Liver (tissue), 7 donors: ENCODE measurements at regions not wholly inside any gene's neighbourhood (a gene's known extent, or its start where the extent isn't known, plus 50 kb on each side); places are given as distances from the start of the nearest gene placed in this dataset.

Experiments used
- DNase-seq: peaks from one replicate; pipeline ENCODE4 v3.0.0-alpha.2; 2017; ENCODE audit warnings: low spot score
- H3K27ac ChIP-seq, 2 donors: one replicate each; pipeline ENCODE4 v1.7.0; 2013; ENCODE audit warnings: inconsistent platforms in 2 of 2, low read length in 2 of 2, control low read depth in 1 of 2, low read depth in 1 of 2, mild to moderate bottlenecking in 1 of 2
- H3K27me3 ChIP-seq, 4 donors: one replicate each; pipeline versions ENCODE4 v1.6.1 to v1.7.0; 2013; ENCODE audit warnings: low read length in 3 of 4, inconsistent platforms in 1 of 4, mild to moderate bottlenecking in 1 of 4, moderate library complexity in 1 of 4; ENCODE audit not compliant: control insufficient read depth in 4 of 4, insufficient read depth in 4 of 4
- H3K36me3 ChIP-seq, 4 donors: one replicate each; pipeline versions ENCODE4 v1.6.1 to v1.7.0; 2013; ENCODE audit warnings: low read length in 3 of 4, mild to moderate bottlenecking in 3 of 4, low read depth in 1 of 4, moderate library complexity in 1 of 4; ENCODE audit not compliant: control insufficient read depth in 4 of 4, insufficient read depth in 3 of 4
- H3K4me1 ChIP-seq, 4 donors: one replicate each; pipeline versions ENCODE4 v1.6.1 to v1.7.0; 2013; ENCODE audit warnings: low read length in 3 of 4, mild to moderate bottlenecking in 3 of 4, moderate library complexity in 1 of 4; ENCODE audit not compliant: control insufficient read depth in 4 of 4, insufficient read depth in 4 of 4
- H3K4me3 ChIP-seq, 3 donors: one replicate each; pipeline versions ENCODE4 v1.6.1 to v1.7.0; 2013; ENCODE audit warnings: low read length in 3 of 3, control low read depth in 1 of 3, low read depth in 1 of 3, mild to moderate bottlenecking in 1 of 3
- H3K9ac ChIP-seq, 2 donors: one replicate each; pipeline ENCODE4 v1.7.0; 2013; ENCODE audit warnings: low read length in 2 of 2, mild to moderate bottlenecking in 2 of 2, moderate library complexity in 2 of 2, control low read depth in 1 of 2, low read depth in 1 of 2
- H3K9me3 ChIP-seq, 4 donors: one replicate each; pipeline versions ENCODE4 v1.6.1 to v1.7.0; 2013; ENCODE audit warnings: low read length in 3 of 4; ENCODE audit not compliant: control insufficient read depth in 4 of 4
- EGR1 ChIP-seq, 2 donors: IDR thresholded peaks; 2 replicates each; pipeline ENCODE4 v1.6.1; 2016 to 2018; ENCODE audit warnings: antibody characterized with exemption in 2 of 2, low read depth in 2 of 2
- FOXA1 ChIP-seq: IDR thresholded peaks from 2 replicates; pipeline ENCODE4 v1.6.1; 2016; ENCODE audit warnings: antibody characterized with exemption
- FOXA2 ChIP-seq: IDR thresholded peaks from 2 replicates; pipeline ENCODE4 v1.6.1; 2016; ENCODE audit warnings: antibody characterized with exemption
- JUND ChIP-seq, 2 donors: IDR thresholded peaks; 2 replicates each; pipeline ENCODE4 v1.6.1; 2016; ENCODE audit warnings: antibody characterized with exemption in 2 of 2
- MAX ChIP-seq: IDR thresholded peaks from 2 replicates; pipeline ENCODE4 v1.6.1; 2016; ENCODE audit warnings: antibody characterized with exemption
- NR2F2 ChIP-seq: IDR thresholded peaks from 2 replicates; pipeline ENCODE4 v1.6.1; 2016; ENCODE audit warnings: antibody characterized with exemption
- RAD21 ChIP-seq, 2 donors: IDR thresholded peaks; 2 replicates each; pipeline ENCODE4 v1.6.1; 2016; ENCODE audit warnings: antibody characterized with exemption in 2 of 2, mild to moderate bottlenecking in 2 of 2
- REST ChIP-seq: IDR thresholded peaks from 2 replicates; pipeline ENCODE4 v1.6.1; 2016; ENCODE audit warnings: antibody characterized with exemption, mild to moderate bottlenecking
- RXRA ChIP-seq, 2 donors: IDR thresholded peaks; 2 replicates each; pipeline ENCODE4 v1.6.1; 2017 to 2018; ENCODE audit warnings: antibody characterized with exemption in 2 of 2, mild to moderate bottlenecking in 1 of 2
- SP1 ChIP-seq: IDR thresholded peaks from 2 replicates; pipeline ENCODE4 v1.6.1; 2018; ENCODE audit warnings: antibody characterized with exemption, mild to moderate bottlenecking
- TAF1 ChIP-seq: conservative IDR thresholded peaks from 2 replicates; pipeline ENCODE4 v1.6.1; 2016; ENCODE audit warnings: antibody characterized with exemption, mild to moderate bottlenecking
- WGBS: extraction: QIAGEN DNeasy Blood & Tissue Kit; methylation state at CpG from one replicate; pipeline ENCODE4 v1.1.7; 2013; 5-methylcytosine and 5-hydroxymethylcytosine counted together
- TF ChIP-seq, protein P1 (sequence below): IDR thresholded peaks from 2 replicates; pipeline ENCODE4 v1.6.1; 2016; ENCODE audit warnings: antibody characterized with exemption
- donor health status: healthy.
- donor health status: healthy.
- donor health status: healthy.
- donor health status: healthy.

DNA sequence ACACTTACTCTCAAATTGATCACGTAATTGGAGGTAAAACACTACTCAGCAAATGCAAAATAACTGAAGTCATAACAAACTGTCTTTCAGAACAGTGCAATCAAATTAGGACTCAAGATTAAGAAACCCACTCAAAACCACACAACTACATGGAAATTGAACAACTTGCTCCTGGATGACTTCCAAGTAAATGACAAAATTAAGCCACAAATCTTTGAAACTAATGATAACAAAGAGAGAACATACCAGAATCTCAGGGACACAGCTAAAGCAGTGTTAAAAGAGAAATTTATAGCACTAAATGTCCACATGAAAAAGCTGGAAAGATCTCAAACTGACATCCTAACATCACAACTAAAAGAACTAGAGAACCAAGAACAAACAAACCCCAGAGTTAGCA is 540.5 kb upstream of the CDH18 start (continued):
- TF ChIP-seq REST = no peak

DNA sequence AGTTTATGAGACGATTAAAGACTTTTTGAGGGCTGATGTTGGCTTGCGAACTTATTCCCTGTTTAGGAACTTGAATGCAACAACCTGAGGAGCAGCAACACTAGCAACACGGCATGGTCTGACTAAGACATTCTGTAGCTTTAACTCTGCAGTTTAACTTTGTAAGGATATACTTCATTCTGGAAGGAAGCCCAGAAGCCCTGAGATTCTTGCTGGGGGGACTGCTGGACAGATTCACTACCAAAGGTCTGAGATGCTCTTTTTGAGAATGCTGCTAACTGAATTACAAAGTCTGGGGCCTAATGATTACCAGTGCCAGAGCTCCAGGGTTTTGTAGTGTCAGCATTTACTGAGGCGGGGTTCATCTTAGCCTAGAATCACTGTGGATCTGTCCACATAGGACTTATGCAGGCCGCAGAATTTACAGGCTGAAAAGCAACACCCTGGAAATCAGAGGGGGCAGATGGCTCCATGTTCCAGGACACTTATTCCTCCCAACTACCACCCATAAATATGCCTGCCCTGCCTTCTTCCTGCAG is 537.1 kb upstream of the CDH18 start:
- TF ChIP-seq EGR1 (IDR thresholded peaks at IDR 0.05; ENCODE audit: low read depth in 2 of 2) = no peak
- no peak for TF ChIP-seq RXRA (IDR thresholded peaks at IDR 0.05)
- no peak for TF ChIP-seq REST
- no peak for DNase-seq
- WGBS = 79% methylated on average over 5 of the region's 5 CpGs
- no peak overlapping the region for H3K9ac ChIP-seq
- H3K9me3 ChIP-seq = no peaks in the 10 kb centered on the region
- H3K4me3 ChIP-seq = no peak overlapping the region
- no peaks in the 10 kb centered on the region for H3K27me3 ChIP-seq
- H3K4me1 ChIP-seq = no peaks in the 10 kb centered on the region
- H3K27ac ChIP-seq = no peak overlapping the region
- no peaks in the 10 kb centered on the region for H3K36me3 ChIP-seq

GRCh38 chr5:20522905-20523482 is 535.0 kb upstream of the CDH18 start:
- Histone ChIP-seq H3K4me3 (no peak overlapping the region), H3K27me3 (no peaks in the 10 kb centered on the region), H3K36me3 (no peaks in the 10 kb centered on the region), H3K27ac (no peak overlapping the region), H3K9ac (no peak overlapping the region), H3K9me3 (no peaks in the 10 kb centered on the region), H3K4me1 (no peaks in the 10 kb centered on the region)
- no peak for DNase-seq
- TF ChIP-seq FOXA1 (no peak), TAF1 (no peak), SP1 (no peak), MAX (no peak), EGR1 (IDR thresholded peaks at IDR 0.05; ENCODE audit: low read depth in 2 of 2) (no peak), RAD21 (IDR thresholded peaks at IDR 0.05) (no peak), NR2F2 (no peak), FOXA2 (no peak), JUND (IDR thresholded peaks at IDR 0.05) (no peak)
- TF ChIP-seq, protein P1, sequence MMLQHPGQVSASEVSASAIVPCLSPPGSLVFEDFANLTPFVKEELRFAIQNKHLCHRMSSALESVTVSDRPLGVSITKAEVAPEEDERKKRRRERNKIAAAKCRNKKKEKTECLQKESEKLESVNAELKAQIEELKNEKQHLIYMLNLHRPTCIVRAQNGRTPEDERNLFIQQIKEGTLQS = no peak
- WGBS = 50% methylated on average over 3 of the region's 3 CpGs
